ENCODE measurements at regions not wholly inside any gene's neighbourhood (a gene's known extent, or its start where the extent isn't known, plus 50 kb on each side); places are given as distances from the start of the nearest gene placed in this dataset.

- H3K27ac Mint-ChIP-seq = no peak overlapping the region
Observed at GRCh38 chr2:39540414-39540813, 103.3 kb upstream of the MAP4K3 start.

GRCh38 chr2:39541011-39541930 lies 104.2 kb upstream of the MAP4K3 start:
- Mint-ChIP-seq H3K4me1 (ENCODE audit: low read depth) (peaks cover 22% of the 10 kb centered on the region), H3K27ac (no peak overlapping the region), H3K9me3 (no peaks in the 10 kb centered on the region), H3K36me3 (ENCODE audit: low read depth) (no peaks in the 10 kb centered on the region), H3K4me3 (no peak overlapping the region), H3K27me3 (peaks cover 3% of the 10 kb centered on the region)

More at GRCh38 chr2:39540414-39540813, 103.3 kb upstream of the MAP4K3 start:
- peaks cover 3% of the 10 kb centered on the region for H3K27me3 Mint-ChIP-seq
- H3K9me3 Mint-ChIP-seq = no peaks in the 10 kb centered on the region
- no peak overlapping the region for H3K4me3 Mint-ChIP-seq
- peaks cover 25% of the 10 kb centered on the region for H3K4me1 Mint-ChIP-seq (ENCODE audit: low read depth)
- H3K36me3 Mint-ChIP-seq (ENCODE audit: low read depth) = no peaks in the 10 kb centered on the region

- Mint-ChIP-seq H3K27ac (no peak overlapping the region), H3K36me3 (ENCODE audit: low read depth) (no peaks in the 10 kb centered on the region), H3K4me3 (no peak overlapping the region), H3K27me3 (peaks cover 3% of the 10 kb centered on the region), H3K4me1 (ENCODE audit: low read depth) (peaks cover 15% of the 10 kb centered on the region), H3K9me3 (no peaks in the 10 kb centered on the region)
Observed at GRCh38 chr2:39542523-39542922, 105.4 kb upstream of the MAP4K3 start.

GRCh38 chr2:39545957-39546356 lies 108.9 kb upstream of the MAP4K3 start:
- no peak overlapping the region for H3K4me3 Mint-ChIP-seq
- H3K4me1 Mint-ChIP-seq (ENCODE audit: low read depth) = peaks cover 8% of the 10 kb centered on the region
- no peaks in the 10 kb centered on the region for H3K36me3 Mint-ChIP-seq (ENCODE audit: low read depth)
- H3K27me3 Mint-ChIP-seq = peaks cover 3% of the 10 kb centered on the region
- H3K27ac Mint-ChIP-seq = no peak overlapping the region
- no peaks in the 10 kb centered on the region for H3K9me3 Mint-ChIP-seq

- Mint-ChIP-seq H3K27me3 (peaks cover 3% of the 10 kb centered on the region), H3K27ac (no peak overlapping the region), H3K36me3 (ENCODE audit: low read depth) (no peaks in the 10 kb centered on the region), H3K9me3 (no peaks in the 10 kb centered on the region), H3K4me3 (no peak overlapping the region), H3K4me1 (ENCODE audit: low read depth) (peaks cover 3% of the 10 kb centered on the region)
Observed at GRCh38 chr2:39546409-39546808, 109.3 kb upstream of the MAP4K3 start.

GRCh38 chr2:39546937-39547336 lies 109.9 kb upstream of the MAP4K3 start:
- Mint-ChIP-seq H3K27ac (no peak overlapping the region), H3K9me3 (no peaks in the 10 kb centered on the region), H3K36me3 (ENCODE audit: low read depth) (no peaks in the 10 kb centered on the region), H3K4me3 (no peak overlapping the region), H3K4me1 (ENCODE audit: low read depth) (peaks cover 3% of the 10 kb centered on the region), H3K27me3 (peaks cover 3% of the 10 kb centered on the region)

- H3K36me3 Mint-ChIP-seq (ENCODE audit: low read depth) = no peaks in the 10 kb centered on the region
- H3K27ac Mint-ChIP-seq = no peak overlapping the region
- no peak overlapping the region for H3K4me3 Mint-ChIP-seq
- peaks cover 3% of the 10 kb centered on the region for H3K4me1 Mint-ChIP-seq (ENCODE audit: low read depth)
- H3K27me3 Mint-ChIP-seq = peaks cover 3% of the 10 kb centered on the region
- no peaks in the 10 kb centered on the region for H3K9me3 Mint-ChIP-seq
Observed at GRCh38 chr2:39547811-39548719, 111.0 kb upstream of the MAP4K3 start.

- no peak overlapping the region for H3K27ac Mint-ChIP-seq
- H3K27me3 Mint-ChIP-seq = peaks cover 3% of the 10 kb centered on the region
- no peak overlapping the region for H3K4me3 Mint-ChIP-seq
- peaks cover 3% of the 10 kb centered on the region for H3K4me1 Mint-ChIP-seq (ENCODE audit: low read depth)
- no peaks in the 10 kb centered on the region for H3K36me3 Mint-ChIP-seq (ENCODE audit: low read depth)
- no peaks in the 10 kb centered on the region for H3K9me3 Mint-ChIP-seq
Observed at GRCh38 chr2:39549000-39549399, 111.9 kb upstream of the MAP4K3 start.

GRCh38 chr2:39549718-39550464 lies 112.8 kb upstream of the MAP4K3 start:
- H3K36me3 Mint-ChIP-seq (ENCODE audit: low read depth) = no peaks in the 10 kb centered on the region
- peaks cover 3% of the 10 kb centered on the region for H3K4me1 Mint-ChIP-seq (ENCODE audit: low read depth)
- H3K9me3 Mint-ChIP-seq = no peaks in the 10 kb centered on the region
- H3K27ac Mint-ChIP-seq = no peak overlapping the region
- no peak overlapping the region for H3K4me3 Mint-ChIP-seq
- peaks cover 3% of the 10 kb centered on the region for H3K27me3 Mint-ChIP-seq

- no peak overlapping the region for H3K27ac Mint-ChIP-seq
- H3K4me3 Mint-ChIP-seq = no peak overlapping the region
- no peaks in the 10 kb centered on the region for H3K4me1 Mint-ChIP-seq (ENCODE audit: low read depth)
- H3K27me3 Mint-ChIP-seq = no peaks in the 10 kb centered on the region
- H3K36me3 Mint-ChIP-seq (ENCODE audit: low read depth) = no peaks in the 10 kb centered on the region
- no peaks in the 10 kb centered on the region for H3K9me3 Mint-ChIP-seq
Observed at GRCh38 chr2:39550701-39551285, 113.7 kb upstream of the MAP4K3 start.

- Mint-ChIP-seq H3K4me1 (ENCODE audit: low read depth) (no peaks in the 10 kb centered on the region), H3K36me3 (ENCODE audit: low read depth) (peaks cover 14% of the 10 kb centered on the region), H3K9me3 (peaks cover 16% of the 10 kb centered on the region), H3K27me3 (no peaks in the 10 kb centered on the region), H3K4me3 (no peak overlapping the region), H3K27ac (no peak overlapping the region)
Observed at GRCh38 chr2:39558906-39559305, 106.8 kb upstream of the TMEM178A start.

GRCh38 chr2:39563572-39563971 lies 102.1 kb upstream of the TMEM178A start:
- Mint-ChIP-seq H3K9me3 (peaks cover 24% of the 10 kb centered on the region), H3K27ac (no peak overlapping the region), H3K27me3 (no peaks in the 10 kb centered on the region), H3K36me3 (ENCODE audit: low read depth) (peaks cover 16% of the 10 kb centered on the region), H3K4me3 (no peak overlapping the region), H3K4me1 (ENCODE audit: low read depth) (no peaks in the 10 kb centered on the region)

GRCh38 chr2:39567507-39567906 lies 98.2 kb upstream of the TMEM178A start:
- Mint-ChIP-seq H3K27me3 (no peaks in the 10 kb centered on the region), H3K4me3 (no peak overlapping the region), H3K9me3 (peaks cover 19% of the 10 kb centered on the region), H3K4me1 (ENCODE audit: low read depth) (no peaks in the 10 kb centered on the region), H3K36me3 (ENCODE audit: low read depth) (peaks cover 13% of the 10 kb centered on the region), H3K27ac (no peak overlapping the region)

- Mint-ChIP-seq H3K9me3 (peaks cover 14% of the 10 kb centered on the region), H3K4me3 (no peak overlapping the region), H3K36me3 (ENCODE audit: low read depth) (peaks cover 8% of the 10 kb centered on the region), H3K27me3 (no peaks in the 10 kb centered on the region), H3K27ac (no peak overlapping the region), H3K4me1 (ENCODE audit: low read depth) (no peaks in the 10 kb centered on the region)
Observed at GRCh38 chr2:39568116-39568515, 97.6 kb upstream of the TMEM178A start.
